ENCODE measurements at regions not wholly inside any gene's neighbourhood (a gene's known extent, or its start where the extent isn't known, plus 50 kb on each side); places are given as distances from the start of the nearest gene placed in this dataset.

GRCh38 chr11:114921697-114922096 is 243.4 kb downstream of the NXPE2 start:
- Histone ChIP-seq H3K27ac (ENCODE audit: control insufficient read depth, insufficient read depth, low read length) (no peak overlapping the region), H3K4me1 (ENCODE audit: control insufficient read depth, extremely low read depth, insufficient read depth, low read length) (no peaks in the 10 kb centered on the region), H3K27me3 (ENCODE audit: control insufficient read depth, extremely low read depth, insufficient read depth, low read length) (no peaks in the 10 kb centered on the region), H3K36me3 (ENCODE audit: control insufficient read depth in 2 of 2, extremely low read depth in 1 of 2, insufficient read depth in 2 of 2, low read length in 2 of 2) (no peaks in the 10 kb centered on the region), H3K9me3 (ENCODE audit: control insufficient read depth, low read depth, low read length) (no peaks in the 10 kb centered on the region), H4K20me1 (ENCODE audit: control insufficient read depth, extremely low read depth, insufficient read depth, low read length) (no peaks in the 10 kb centered on the region), H3K9me1 (ENCODE audit: control insufficient read depth, extremely low read depth, insufficient read depth, low read length) (no peaks in the 10 kb centered on the region), H3K9ac (ENCODE audit: control insufficient read depth, extremely low read depth, insufficient read depth, low read length) (no peak overlapping the region), H3K4me3 (ENCODE audit: control insufficient read depth in 2 of 3, extremely low read depth in 1 of 3, insufficient read depth in 2 of 3, low read depth in 1 of 3, low read length in 3 of 3) (no peak overlapping the region), H3K79me2 (ENCODE audit: control insufficient read depth, insufficient read depth, low read length) (no peaks in the 10 kb centered on the region), H3K4me2 (ENCODE audit: control insufficient read depth, extremely low read depth, insufficient read depth, low read depth, low read length) (no peak overlapping the region), H2AFZ (ENCODE audit: control insufficient read depth, low read length) (no peak overlapping the region)
- FAIRE-seq: no peak
- dilution Hi-C loops (cut with MboI; ENCODE audit: extremely low pct_ligation_motif_present, low sequenced_read_pairs): no loop called here
- DNase-seq (ENCODE audit: low read depth, low spot score): no peak
- TF ChIP-seq CTCF (optimal IDR thresholded peaks at IDR 0.05 in 1 of 3, IDR thresholded peaks at IDR 0.05 in 1 of 3, conservative IDR thresholded peaks at IDR 0.05 in 1 of 3; ENCODE audit: extremely low read depth in 1 of 3, insufficient read depth in 2 of 3, low read length in 3 of 3) (no peak), EZH2 (IDR thresholded peaks at IDR 0.05; ENCODE audit: low read length) (no peak)

GRCh38 chr11:114924042-114924441 is 245.7 kb downstream of the NXPE2 start:
- no peak for TF ChIP-seq EZH2 (IDR thresholded peaks at IDR 0.05; ENCODE audit: low read length)
- no peak for TF ChIP-seq CTCF (optimal IDR thresholded peaks at IDR 0.05 in 1 of 3, IDR thresholded peaks at IDR 0.05 in 1 of 3, conservative IDR thresholded peaks at IDR 0.05 in 1 of 3; ENCODE audit: extremely low read depth in 1 of 3, insufficient read depth in 2 of 3, low read length in 3 of 3)
- H3K4me3 ChIP-seq (ENCODE audit: control insufficient read depth in 2 of 3, extremely low read depth in 1 of 3, insufficient read depth in 2 of 3, low read depth in 1 of 3, low read length in 3 of 3): no peak overlapping the region
- no peak overlapping the region for H3K4me2 ChIP-seq (ENCODE audit: control insufficient read depth, extremely low read depth, insufficient read depth, low read depth, low read length)
- H3K9me1 ChIP-seq (ENCODE audit: control insufficient read depth, extremely low read depth, insufficient read depth, low read length): no peaks in the 10 kb centered on the region
- H4K20me1 ChIP-seq (ENCODE audit: control insufficient read depth, extremely low read depth, insufficient read depth, low read length): no peaks in the 10 kb centered on the region
- no peak overlapping the region for H3K27ac ChIP-seq (ENCODE audit: control insufficient read depth, insufficient read depth, low read length)
- no peak for FAIRE-seq
- H2AFZ ChIP-seq (ENCODE audit: control insufficient read depth, low read length): no peak overlapping the region
- H3K36me3 ChIP-seq (ENCODE audit: control insufficient read depth in 2 of 2, extremely low read depth in 1 of 2, insufficient read depth in 2 of 2, low read length in 2 of 2): no peaks in the 10 kb centered on the region
- DNase-seq (ENCODE audit: low read depth, low spot score): no peak
- H3K79me2 ChIP-seq (ENCODE audit: control insufficient read depth, insufficient read depth, low read length): no peaks in the 10 kb centered on the region
- no peaks in the 10 kb centered on the region for H3K4me1 ChIP-seq (ENCODE audit: control insufficient read depth, extremely low read depth, insufficient read depth, low read length)
- no peaks in the 10 kb centered on the region for H3K27me3 ChIP-seq (ENCODE audit: control insufficient read depth, extremely low read depth, insufficient read depth, low read length)
- H3K9me3 ChIP-seq (ENCODE audit: control insufficient read depth, low read depth, low read length): no peaks in the 10 kb centered on the region
- dilution Hi-C loops (cut with MboI; ENCODE audit: extremely low pct_ligation_motif_present, low sequenced_read_pairs): no loop called here
- no peak overlapping the region for H3K9ac ChIP-seq (ENCODE audit: control insufficient read depth, extremely low read depth, insufficient read depth, low read length)

Measured in keratinocyte (primary cell).